Activated B cell treated with CpG ODN at 0.5 μM for 24 hours (primary cell): ENCODE measurements at regions not wholly inside any gene's neighbourhood (a gene's known extent, or its start where the extent isn't known, plus 50 kb on each side); places are given as distances from the start of the nearest gene placed in this dataset.

Experiments
- ATAC-seq: fragments of 200-7000 bp; cut with Tn5 transposase; one replicate; pipeline ENCODE4 v1.10.0; 2021; ENCODE audit warnings: low read depth, mild to moderate bottlenecking, moderate library complexity
- CTCF ChIA-PET: fragments of 350-600 bp; sonication (Branson Sonifier 250); formaldehyde crosslinking; loops from one replicate; lab custom pipeline; 2021; ENCODE audit warnings: antibody characterized with exemption; lab: Charles Lee
- POLR2A ChIA-PET: fragments of 350-600 bp; sonication (Branson Sonifier 250); formaldehyde crosslinking; loops from one replicate; lab custom pipeline; 2021; ENCODE audit warnings: antibody characterized with exemption; lab: Charles Lee
- DNase-seq: peaks from one replicate; pipeline ENCODE4 v3.0.0; 2022
- H3K27ac Mint-ChIP-seq: one replicate; pipeline ENCODE4 v1.8.0; 2020; ENCODE audit warnings: mixed read lengths
- H3K27me3 Mint-ChIP-seq: one replicate; pipeline ENCODE4 v1.8.0; 2021; ENCODE audit warnings: mixed read lengths
- H3K36me3 Mint-ChIP-seq: one replicate; pipeline ENCODE4 v1.8.0; 2021; ENCODE audit warnings: low read depth, mixed read lengths
- H3K4me1 Mint-ChIP-seq: one replicate; pipeline ENCODE4 v1.8.0; 2021; ENCODE audit warnings: mixed read lengths
- H3K4me3 Mint-ChIP-seq: one replicate; pipeline ENCODE4 v1.8.0; 2020; ENCODE audit warnings: mild to moderate bottlenecking, mixed read lengths
- H3K9me3 Mint-ChIP-seq: one replicate; pipeline ENCODE4 v1.8.0; 2020; ENCODE audit warnings: mixed read lengths
- intact Hi-C: fragments of 100-400 bp; cut with micrococcal nuclease; formaldehyde crosslinking; loops from one replicate; pipeline ENCODE4 v1.15.1; 2024
- TF ChIP-seq, protein P1 (sequence below): fragments of 200-600 bp; IDR thresholded peaks from one replicate; pipeline ENCODE4 v1.8.0; 2022; ENCODE audit warnings: antibody characterized with exemption, mild to moderate bottlenecking

DNA sequence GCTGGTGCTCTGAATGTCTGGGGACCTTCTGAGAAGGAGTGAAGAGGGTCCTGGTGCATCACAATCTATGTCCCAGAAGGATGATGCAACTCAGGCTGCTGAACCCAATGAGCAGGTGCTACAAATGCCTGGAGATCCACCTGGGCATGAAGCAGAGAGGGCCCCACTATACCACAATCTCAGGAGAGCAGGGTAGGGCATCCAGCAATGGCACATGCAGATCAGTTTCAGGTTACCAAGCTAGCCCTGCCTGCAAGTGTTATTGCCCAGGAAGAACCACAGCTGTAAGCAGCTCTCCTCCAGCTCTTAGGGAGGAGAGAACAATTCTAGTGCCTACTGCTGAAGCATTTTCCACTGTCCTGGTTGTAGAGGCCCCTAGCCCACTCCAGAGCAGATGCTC is 389.2 kb upstream of the TNC start:
- Mint-ChIP-seq H3K4me3 (no peak overlapping the region), H3K36me3 (no peaks in the 10 kb centered on the region), H3K4me1 (no peaks in the 10 kb centered on the region), H3K27me3 (no peaks in the 10 kb centered on the region), H3K27ac (no peak overlapping the region), H3K9me3 (peaks cover 6% of the 10 kb centered on the region)
- DNase-seq (no peak), ATAC-seq (no peak)
- intact Hi-C loops: no loop called here
- TF ChIP-seq, protein P1, sequence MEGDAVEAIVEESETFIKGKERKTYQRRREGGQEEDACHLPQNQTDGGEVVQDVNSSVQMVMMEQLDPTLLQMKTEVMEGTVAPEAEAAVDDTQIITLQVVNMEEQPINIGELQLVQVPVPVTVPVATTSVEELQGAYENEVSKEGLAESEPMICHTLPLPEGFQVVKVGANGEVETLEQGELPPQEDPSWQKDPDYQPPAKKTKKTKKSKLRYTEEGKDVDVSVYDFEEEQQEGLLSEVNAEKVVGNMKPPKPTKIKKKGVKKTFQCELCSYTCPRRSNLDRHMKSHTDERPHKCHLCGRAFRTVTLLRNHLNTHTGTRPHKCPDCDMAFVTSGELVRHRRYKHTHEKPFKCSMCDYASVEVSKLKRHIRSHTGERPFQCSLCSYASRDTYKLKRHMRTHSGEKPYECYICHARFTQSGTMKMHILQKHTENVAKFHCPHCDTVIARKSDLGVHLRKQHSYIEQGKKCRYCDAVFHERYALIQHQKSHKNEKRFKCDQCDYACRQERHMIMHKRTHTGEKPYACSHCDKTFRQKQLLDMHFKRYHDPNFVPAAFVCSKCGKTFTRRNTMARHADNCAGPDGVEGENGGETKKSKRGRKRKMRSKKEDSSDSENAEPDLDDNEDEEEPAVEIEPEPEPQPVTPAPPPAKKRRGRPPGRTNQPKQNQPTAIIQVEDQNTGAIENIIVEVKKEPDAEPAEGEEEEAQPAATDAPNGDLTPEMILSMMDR: no peak
- ChIA-PET POLR2A (no interaction called here), CTCF (no interaction called here)

DNA sequence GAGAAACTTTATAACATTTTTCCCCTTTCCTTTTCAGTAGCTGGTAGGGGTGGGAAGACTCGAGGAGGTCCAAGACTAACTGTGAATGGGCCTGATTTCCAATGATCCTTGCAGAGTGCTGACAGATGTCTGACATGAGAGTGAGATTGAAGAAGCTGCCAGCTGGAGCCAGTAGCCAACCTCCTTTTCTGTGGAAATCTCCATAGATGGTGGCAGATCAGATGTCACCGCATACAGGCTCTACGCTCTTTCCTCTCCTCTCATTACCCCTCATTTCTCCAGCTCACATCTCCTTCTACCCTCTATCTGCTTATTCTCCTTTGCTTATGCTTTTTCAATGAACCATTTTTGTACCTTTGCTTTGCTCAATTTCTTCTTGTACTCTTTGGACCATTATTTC is 395.2 kb upstream of the TNC start:
- CTCF ChIA-PET: no interaction called here
- H3K9me3 Mint-ChIP-seq: no peaks in the 10 kb centered on the region
- intact Hi-C loops: no loop called here
- H3K36me3 Mint-ChIP-seq: no peaks in the 10 kb centered on the region
- H3K4me3 Mint-ChIP-seq: no peak overlapping the region
- no peak for DNase-seq
- no peak for ATAC-seq
- TF ChIP-seq, protein P1: no peak
- H3K27me3 Mint-ChIP-seq: no peaks in the 10 kb centered on the region
- no peaks in the 10 kb centered on the region for H3K4me1 Mint-ChIP-seq
- POLR2A ChIA-PET: no interaction called here
- no peak overlapping the region for H3K27ac Mint-ChIP-seq

DNA sequence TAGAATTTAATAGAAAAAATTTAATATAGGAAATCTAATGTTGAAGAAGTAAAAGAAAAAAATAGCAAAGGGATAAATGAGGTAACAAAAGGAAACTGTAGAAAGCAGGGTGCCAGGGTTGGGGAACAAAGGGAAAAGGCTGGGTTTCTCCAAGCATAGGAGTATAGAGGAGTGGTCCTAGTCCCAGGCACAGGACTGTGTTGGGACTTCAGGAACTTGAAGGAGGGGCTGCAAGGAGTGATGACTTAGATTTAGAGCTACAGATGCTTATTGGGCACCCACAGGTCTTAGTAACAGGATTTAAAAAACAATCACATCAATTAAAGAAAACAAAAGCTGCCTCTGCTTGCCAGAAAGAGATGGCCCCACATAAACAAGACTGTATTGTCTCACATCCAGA is 396.5 kb upstream of the TNC start:
- Mint-ChIP-seq H3K4me1 (no peaks in the 10 kb centered on the region), H3K36me3 (no peaks in the 10 kb centered on the region), H3K9me3 (no peaks in the 10 kb centered on the region), H3K4me3 (no peak overlapping the region), H3K27ac (no peak overlapping the region), H3K27me3 (no peaks in the 10 kb centered on the region)
- DNase-seq (no peak), ATAC-seq (no peak)
- TF ChIP-seq, protein P1: no peak
- POLR2A ChIA-PET: no interaction called here
- intact Hi-C loops: no loop called here
- CTCF ChIA-PET: no interaction called here

DNA sequence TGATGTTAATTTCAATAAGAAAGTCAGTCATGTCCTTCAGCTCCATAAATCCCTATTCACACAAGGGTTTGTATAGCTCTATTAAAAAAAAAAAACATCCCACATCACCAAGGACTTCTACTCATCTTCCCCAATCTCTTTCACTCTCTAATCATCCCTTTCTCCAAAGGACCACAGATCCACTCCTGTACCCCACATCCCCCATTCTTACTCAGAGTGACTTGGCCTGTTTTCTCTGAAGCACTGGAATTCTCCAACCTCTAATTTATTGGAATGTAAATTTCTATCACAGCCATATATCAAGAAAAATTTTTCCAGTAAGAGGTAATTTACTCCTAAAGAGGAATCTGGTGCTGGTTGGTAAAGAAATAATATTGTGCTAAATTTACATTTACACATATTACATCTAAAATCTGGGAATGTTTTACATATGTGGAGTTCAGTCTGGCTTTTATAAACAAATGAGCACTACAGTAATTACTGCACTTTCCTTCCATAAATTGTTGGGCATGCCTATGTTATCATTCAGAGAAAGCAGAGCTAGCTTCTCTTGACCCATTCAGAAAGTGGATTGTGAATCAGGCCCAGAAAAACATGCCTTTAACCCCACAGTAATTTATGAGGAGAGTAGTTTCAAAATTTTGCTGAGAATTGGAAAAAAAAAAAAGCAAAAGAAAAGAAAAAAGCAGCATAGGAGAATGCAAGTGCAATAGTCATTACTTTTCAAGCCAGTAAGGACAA is 399.5 kb upstream of the TNC start:
- Mint-ChIP-seq H3K4me1 (no peaks in the 10 kb centered on the region), H3K4me3 (no peak overlapping the region), H3K9me3 (peaks cover 2% of the 10 kb centered on the region), H3K27me3 (peaks cover 3% of the 10 kb centered on the region), H3K36me3 (no peaks in the 10 kb centered on the region), H3K27ac (no peak overlapping the region)
- ChIA-PET POLR2A (no interaction called here), CTCF (no interaction called here)
- ATAC-seq: no peak
- no peak for DNase-seq
- TF ChIP-seq, protein P1: no peak
- intact Hi-C loops: no loop called here

DNA sequence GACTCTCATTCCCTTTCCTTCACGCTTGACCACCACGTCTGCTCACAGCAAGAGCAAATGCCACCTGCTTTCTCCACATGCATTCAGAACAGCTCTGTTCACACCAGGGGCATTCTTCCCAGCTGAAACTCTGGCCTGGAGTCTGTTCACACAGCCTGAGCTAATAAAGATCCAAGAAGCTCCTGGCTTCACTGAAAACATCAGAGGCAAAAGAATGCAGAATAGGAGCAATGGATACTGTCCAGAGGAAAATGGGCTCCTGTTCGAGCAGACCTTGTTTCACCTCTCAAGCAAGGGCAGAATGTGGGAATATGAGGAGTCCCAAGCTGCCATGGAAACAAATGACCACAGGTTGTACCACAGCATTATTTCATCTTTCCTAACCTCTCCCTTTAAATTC is 402.7 kb upstream of the TNC start:
- ATAC-seq (no peak), DNase-seq (no peak)
- Mint-ChIP-seq H3K4me1 (no peaks in the 10 kb centered on the region), H3K27ac (no peak overlapping the region), H3K4me3 (no peak overlapping the region), H3K27me3 (peaks cover 4% of the 10 kb centered on the region), H3K9me3 (peaks cover 2% of the 10 kb centered on the region), H3K36me3 (no peaks in the 10 kb centered on the region)
- TF ChIP-seq, protein P1: no peak
- CTCF ChIA-PET: no interaction called here
- intact Hi-C loops: loop anchor here (5.0 kb wide), 2 partner anchors 613 to 858 kb away; no protein-coding TSS in a partner anchor
- POLR2A ChIA-PET: no interaction called here
